DND-41 (cell line): ENCODE measurements at regions not wholly inside any gene's neighbourhood (a gene's known extent, or its start where the extent isn't known, plus 50 kb on each side); places are given as distances from the start of the nearest gene placed in this dataset.

Experiments used
- EZH2 ChIP-seq: IDR thresholded peaks from 3 replicates; pipeline ENCODE4 v1.6.1; 2012; ENCODE audit warnings: borderline replicate concordance, low read depth, mild to moderate bottlenecking, moderate library complexity, low read length, inconsistent platforms; ENCODE audit not compliant: severe bottlenecking
- TF ChIP-seq, protein P1 (sequence below): IDR thresholded peaks from 2 replicates; pipeline ENCODE4 v1.5.1; 2012; ENCODE audit warnings: borderline replicate concordance, low read length, moderate library complexity, mild to moderate bottlenecking; ENCODE audit not compliant: poor library complexity, severe bottlenecking; ENCODE audit errors: extremely low read depth

DNA sequence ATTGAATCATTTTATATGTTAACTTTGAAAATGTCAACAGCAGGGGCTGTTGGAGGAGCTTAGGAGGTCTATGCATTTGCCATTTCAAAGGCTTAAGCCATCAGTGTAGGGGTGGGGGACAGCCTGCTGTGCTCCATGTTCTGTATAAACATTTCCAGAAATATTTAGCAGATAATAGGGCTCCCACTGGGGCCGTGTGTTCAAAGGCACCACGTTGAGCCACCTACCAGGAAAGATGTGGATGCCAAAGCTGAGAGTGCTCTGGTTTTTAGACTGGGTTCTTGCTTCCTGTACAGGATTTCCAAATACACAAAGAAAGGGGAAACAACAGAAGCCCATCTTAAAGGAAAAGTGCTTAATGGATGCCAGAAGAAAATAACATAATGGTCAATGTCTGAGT is 219.5 kb downstream of the CENPC start:
- no peak for TF ChIP-seq EZH2
- TF ChIP-seq, protein P1, sequence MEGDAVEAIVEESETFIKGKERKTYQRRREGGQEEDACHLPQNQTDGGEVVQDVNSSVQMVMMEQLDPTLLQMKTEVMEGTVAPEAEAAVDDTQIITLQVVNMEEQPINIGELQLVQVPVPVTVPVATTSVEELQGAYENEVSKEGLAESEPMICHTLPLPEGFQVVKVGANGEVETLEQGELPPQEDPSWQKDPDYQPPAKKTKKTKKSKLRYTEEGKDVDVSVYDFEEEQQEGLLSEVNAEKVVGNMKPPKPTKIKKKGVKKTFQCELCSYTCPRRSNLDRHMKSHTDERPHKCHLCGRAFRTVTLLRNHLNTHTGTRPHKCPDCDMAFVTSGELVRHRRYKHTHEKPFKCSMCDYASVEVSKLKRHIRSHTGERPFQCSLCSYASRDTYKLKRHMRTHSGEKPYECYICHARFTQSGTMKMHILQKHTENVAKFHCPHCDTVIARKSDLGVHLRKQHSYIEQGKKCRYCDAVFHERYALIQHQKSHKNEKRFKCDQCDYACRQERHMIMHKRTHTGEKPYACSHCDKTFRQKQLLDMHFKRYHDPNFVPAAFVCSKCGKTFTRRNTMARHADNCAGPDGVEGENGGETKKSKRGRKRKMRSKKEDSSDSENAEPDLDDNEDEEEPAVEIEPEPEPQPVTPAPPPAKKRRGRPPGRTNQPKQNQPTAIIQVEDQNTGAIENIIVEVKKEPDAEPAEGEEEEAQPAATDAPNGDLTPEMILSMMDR, result no peak
